ENCODE measurements at regions not wholly inside any gene's neighbourhood (a gene's known extent, or its start where the extent isn't known, plus 50 kb on each side); places are given as distances from the start of the nearest gene placed in this dataset.

DNA sequence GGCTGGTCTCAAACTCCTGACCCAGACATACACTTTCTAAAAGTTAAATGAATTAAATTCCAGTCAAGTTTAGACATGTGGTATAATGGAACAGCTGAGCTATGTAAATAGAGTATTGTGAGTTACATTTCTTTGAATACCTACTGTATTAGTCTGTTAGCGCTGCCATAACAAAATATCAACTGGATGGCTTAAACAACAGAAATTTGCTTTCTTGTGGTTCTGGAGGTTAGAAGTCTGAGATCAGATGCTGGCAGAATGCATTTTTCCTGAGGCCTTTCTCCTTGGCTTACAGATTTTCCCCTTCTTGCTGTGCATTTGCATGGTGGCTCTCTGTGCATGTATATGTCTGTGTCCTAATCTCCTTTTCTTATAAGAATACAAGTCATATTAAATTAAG, 101.5 kb upstream of the TGFBR2 start:
- no peak for DNase-seq

DNA sequence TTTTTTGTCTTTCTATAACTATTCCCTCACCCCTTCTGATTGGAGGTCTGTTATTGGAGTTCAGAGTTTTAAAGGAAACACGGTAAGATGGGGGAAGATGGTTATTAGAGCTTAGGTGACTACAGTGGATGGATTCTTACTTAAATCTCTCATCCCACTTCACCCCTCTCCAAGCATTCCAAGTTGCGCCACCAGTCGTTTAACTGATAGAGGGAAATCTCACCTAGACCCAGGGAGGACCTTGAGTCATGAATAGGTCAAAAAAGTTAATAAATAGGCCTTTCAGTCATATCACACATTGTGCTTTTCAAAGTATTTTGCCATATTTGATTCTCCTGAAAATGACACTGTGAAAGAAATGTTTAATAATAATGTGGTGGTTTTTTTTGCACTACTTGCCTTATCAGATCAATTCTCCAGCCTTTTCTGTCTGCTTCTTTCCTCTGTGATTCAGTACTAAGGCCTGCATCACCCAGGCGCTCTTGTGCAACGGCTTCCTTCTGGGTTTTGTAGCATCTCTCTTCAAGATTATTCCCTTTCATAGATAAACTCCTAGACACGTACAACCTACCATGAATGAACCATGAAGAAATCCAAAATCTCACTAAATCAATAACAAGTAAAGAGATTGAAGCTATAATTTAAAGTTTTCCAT, 100.4 kb upstream of the TGFBR2 start:
- no peak for DNase-seq

DNA sequence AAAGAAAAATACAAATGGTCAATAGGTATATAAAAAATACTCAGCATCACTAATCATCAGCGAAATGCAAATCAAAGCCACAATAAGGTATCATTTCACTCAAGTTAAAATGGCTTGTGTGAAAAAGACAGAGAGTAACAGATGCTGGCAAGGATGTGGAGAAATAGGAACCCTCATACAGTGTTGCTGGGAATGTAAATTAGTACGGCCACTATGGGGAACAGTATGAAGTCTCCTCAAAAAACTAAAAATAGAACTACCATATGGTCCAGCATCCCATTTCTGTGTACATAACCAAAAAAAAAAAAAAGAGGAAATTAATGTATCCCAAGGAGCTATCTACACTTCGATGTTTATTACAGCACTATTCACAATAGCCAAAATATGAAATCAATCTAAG, 98.1 kb upstream of the TGFBR2 start:
- no peak for DNase-seq

DNA sequence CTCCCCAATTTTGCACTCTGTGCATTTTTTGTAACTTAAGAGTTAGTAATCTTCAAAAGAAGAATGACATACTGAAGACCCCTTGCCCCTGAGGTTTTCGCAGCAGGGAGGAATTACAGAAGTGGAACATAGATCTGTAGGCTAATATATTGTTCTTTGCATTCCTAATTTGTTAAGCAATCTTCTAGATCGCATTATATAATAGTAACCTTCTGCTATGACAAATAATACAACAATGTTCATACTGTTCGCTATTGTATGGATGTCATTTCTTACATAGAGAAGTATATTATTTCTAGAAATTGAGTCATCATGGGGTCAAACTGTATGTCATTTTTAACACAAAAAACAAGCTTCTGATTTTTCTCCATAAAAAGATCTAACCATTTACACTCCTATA, 95.8 kb upstream of the TGFBR2 start:
- DNase-seq = peak; percentile 69

DNA sequence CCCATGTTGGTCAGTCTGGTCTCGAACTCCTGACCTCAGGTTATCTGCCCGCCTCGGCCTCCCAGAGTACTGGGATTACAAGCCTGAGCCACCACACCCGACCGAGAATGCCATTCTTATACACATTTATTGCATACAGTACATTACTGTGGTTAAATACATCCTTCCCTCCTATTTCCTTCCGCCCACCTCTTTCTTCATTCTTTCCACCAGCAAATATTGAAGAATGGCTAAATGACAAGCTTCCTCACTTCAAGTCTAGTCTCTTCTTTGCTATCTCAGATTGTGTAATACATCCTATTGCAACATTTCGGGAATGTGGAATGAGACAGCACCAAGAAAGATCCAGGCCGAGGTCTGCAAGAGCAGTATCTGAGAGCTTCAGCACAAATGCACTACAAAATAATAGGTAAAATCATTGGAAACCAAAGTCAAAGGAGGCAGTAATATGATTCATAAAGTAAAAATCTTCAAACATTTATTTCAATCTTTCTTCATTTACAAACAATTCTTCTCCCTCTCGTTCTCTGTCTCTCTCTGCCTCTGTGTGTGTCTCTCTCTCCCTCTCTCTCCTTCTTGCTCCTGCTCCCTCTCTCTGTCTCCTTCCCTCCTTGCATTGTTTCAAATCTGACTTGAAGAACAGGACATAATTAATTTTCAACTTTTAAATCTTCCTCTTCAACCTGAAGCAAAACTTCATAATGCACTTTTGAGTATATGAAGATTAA, 94.7 kb upstream of the TGFBR2 start:
- peak; percentile 96 for DNase-seq

DNA sequence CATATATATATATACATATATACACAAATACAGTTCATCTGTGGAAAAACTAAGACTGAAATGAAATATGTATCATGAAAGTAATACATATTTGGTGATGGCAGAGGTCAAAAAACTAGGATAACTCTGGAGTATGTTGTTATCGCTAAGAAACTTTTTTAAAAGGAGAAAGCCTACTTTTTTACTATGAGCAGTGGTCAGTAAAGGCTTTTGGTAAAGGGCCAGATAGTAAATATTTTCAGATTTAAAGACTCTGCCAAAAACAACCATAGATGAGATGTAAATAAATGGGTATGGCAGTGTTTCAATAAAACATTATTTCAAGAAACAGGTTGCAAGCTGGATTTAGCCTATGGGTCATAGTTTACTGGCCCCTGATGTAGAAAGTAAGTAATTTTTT, 93.8 kb upstream of the TGFBR2 start:
- DNase-seq = no peak

DNA sequence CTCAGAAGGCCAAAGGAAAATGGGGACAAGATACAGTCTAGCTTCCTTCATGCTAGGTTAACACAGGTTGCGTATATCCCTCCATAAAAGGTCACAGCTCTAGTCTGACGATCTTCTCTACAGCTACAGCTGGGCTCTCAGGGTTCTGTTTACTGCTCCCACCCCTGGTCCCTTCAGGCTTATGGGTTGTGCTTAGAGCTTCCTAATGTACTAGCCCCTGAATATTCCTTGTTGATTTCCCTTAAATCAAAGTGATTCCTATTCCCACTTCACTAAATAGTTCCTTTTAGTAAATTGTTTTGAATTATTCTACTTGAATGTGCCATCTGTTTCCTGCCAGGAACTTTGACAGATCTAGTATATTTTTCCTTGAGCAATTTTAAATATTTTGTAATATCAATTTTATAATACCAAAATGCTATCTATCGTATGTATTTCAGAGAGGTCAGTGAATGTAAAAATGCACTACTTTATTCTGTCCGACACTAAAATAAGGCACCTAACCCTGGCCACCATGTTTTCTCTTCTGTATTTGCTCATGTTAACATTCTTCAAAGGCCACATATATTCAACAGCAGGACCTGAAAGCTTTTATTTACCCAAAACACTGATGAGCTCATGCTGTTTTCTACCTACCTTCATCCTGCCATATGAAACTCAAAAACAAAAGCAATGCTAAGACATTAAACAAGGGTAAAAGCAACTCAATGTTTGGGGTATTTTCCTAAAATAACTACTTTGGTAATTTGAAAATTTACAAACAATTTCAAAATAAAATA, 92.8 kb upstream of the TGFBR2 start:
- DNase-seq = no peak

DNA sequence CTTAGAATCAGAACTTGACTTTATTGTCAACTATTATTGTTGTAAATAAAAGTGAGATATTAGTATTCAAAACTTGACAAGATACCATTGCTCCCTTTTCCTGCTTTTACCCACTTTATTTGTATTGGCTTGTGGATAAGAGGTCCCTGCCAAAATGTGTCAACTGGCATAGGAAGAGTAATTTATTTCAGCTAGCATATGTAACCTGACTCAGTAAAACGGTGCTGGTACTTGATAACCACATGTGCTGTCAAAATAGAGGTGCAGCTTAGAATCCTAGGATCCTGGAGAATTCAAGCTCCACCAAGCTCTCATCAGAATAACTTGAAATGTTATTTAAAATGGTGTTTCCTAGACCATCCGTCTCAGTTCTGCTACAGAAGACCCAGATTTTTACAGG, 90.2 kb upstream of the TGFBR2 start:
- no peak for DNase-seq

DNA sequence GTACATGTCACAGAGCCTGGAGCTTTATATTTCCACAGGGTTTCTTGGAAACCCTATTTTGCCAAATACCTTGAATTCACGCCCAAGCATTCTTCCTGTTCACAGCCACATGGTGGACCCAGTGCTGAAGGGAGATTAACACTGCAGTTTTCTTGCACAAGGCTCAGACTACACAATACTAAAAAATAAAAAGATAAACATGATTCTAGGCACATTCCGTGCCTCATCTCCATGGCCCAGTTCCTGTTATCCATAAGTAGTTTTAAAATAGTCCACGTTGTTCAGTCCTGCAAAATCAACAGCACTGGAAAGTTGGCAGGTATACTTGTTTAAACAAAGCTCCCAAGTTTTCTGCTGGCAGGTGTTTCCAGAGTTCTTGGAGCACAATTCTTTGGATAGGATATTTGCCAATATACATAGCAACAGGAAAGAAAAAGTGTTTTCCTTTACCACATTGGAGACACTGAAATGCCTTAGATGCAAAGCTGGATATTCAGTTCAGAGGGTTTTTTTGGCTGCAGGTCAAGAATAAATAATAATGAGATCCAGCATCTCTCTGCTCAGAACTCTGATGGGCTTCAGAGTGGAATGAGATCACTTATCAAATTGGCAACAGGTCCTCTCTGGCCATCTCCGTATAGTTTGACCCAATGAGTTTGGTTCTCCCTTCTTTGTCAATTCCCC, 88.1 kb upstream of the TGFBR2 start:
- DNase-seq = no peak

DNA sequence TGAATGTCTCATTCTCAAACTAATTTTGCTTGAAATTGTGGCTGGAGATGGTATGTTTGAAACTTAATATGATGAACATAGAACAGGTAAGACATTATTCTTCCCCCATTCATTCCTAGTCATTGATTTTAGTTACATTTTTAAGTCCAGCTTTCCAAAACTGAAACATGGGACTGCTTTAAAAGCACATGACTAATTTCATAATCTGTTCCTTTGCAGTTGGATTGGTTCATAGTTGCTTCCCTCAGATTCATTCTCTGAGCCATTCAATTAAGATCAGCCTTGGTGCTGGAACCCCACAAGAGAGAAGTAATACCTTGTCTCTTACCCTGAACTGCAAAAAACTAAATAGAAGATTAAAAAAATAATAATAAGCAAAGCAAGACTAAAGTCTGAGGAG, 87.5 kb upstream of the TGFBR2 start:
- DNase-seq = no peak

DNA sequence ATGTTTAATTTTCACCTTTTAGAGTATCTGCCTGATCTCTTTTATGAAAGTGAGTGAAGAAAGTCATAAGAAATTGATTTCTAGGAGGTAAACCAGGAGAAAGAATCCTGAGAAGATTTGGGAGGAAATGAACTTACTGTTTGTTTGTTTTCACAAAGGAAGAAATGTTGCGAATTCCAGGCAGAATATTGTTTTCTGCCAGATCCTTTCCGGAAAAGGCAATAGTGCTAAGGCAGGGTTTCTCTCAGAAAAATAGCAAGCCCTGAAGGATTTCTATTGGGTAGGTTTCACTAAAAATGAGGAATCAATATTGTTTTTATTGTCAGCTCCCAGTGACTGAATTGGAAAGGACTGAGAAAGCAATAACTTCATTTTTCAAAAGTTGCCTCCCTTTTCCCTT, 85.7 kb upstream of the TGFBR2 start:
- no peak for DNase-seq

DNA sequence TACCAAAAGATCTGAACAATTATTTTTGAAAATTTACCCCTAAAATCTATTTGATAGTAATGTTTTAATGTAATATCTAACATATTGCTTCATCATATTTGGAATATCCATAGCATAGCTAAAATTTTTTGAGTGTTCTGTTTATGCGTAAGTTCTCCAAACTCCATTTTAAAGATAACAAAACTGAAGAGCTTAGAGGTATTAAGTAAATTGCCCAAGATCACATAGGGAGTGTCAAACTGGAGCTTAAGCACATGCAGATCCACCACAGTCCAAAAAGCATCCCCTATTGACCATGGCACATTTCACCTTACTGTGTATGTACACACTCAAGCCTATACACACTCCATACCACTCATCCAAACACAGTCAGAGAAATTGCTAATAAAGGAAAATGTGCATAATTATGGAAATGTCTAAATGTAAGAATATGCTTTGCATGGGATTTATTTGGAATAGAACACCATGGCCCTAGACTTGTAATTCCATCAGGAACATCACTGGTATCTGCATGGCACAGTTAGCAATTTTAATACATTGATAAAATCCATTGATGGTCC, 85.2 kb upstream of the TGFBR2 start:
- DNase-seq = no peak

DNA sequence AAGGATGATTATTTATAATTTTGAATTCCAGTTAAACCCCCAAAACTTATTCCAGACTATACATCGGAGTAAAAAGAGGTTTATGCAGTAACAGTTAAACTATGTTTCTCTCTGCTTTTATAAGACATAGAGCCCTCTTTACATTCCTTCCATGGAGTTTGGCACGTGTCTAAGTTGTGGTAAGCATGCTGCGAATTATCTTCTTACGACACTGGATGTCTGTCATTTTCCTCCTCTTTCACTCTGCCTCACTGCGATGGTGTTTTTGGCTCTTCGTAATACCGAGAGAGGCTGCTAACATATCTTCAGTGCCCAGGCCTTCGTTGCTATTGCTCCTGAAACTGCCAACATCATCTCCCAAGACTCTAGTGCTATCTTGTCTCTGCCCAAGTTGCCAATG, 83.9 kb upstream of the TGFBR2 start:
- DNase-seq = no peak

DNA sequence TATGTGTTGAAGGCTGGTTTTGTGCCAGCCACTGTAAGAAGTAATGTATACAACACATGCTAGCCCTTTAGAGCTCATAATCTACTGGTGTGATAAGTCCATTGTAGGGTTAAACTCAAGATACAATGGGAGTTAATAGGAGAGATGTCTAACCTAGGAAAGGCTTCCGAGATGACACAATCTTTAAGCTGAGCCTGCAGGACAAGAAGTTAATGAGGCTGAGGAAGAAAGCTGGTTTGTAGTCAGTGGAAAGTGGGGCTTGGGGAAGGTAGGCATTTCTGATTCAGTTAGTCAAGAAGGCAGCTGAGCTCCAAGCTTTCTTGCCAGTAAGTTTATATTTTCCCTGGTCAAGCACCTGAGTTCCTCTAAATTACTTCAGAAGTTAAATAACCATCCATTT, 83.0 kb upstream of the TGFBR2 start:
- no peak for DNase-seq

DNA sequence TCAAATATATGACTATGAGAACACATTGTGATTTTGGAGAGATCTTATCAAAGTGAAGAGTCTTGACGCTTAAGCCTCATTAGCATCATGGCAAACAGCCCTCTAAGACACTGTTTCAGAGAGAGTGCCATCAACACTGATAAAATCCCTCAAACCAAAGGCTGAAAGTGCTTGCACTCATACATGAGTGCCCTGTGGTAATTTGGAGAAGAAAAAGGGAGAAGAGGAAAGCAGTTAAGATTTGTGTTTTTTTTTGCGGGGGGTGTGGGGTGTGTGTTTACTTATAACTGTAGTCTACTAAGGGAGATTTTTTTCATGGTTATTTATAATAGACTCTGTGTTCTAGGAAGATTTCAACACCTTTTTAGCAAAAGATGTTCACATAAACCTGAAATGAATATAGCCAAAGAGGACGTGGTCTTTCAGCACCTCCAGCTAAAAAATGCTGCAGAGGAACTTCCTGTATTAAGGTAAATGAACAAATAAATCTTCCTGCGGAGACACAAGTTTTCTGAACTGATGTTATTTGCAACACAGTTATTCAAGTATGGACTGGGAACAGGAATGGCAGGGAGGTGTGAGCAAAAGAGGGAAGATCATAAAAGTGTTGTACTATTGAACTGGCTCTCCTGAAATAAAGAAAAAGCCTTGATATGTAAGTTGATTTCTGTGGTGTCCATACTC, 81.9 kb upstream of the TGFBR2 start:
- DNase-seq = no peak

DNA sequence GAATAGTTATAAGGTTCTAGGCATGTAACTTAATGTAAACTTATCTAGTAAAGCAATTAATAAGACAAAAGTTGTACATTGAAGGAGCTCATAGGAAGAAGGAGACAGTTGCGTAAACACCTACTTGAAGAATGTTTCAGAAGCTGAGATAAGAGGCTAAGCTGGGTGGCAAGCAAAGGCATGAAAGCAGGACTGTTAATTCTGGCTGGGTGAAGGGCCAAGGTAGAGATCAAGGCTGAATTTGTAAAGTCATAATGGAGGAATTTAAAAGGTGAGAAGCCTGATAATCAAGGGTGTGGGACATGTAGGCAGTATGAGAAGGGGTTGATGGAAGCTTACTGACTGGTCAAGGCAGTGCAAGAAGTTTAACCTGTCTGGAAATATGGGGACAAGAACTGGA, 80.4 kb upstream of the TGFBR2 start:
- DNase-seq = no peak

DNA sequence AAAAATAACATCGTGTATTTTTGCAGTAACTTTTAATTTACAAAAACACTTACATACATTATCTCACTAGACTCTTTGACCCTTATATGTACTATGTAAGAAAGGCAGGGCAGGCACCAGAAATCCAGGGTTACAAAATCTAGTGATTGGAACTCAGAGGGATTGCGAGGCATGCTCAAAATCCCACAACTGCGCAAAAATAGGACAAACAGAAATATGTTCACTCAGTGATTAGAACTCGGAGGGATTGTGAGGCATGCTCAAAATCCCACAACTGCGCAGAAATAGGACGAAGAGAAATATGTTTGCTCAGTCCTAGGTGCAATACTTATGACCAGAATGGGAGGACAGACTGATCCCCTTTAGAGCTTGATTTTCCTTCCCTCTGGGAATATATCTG, 79.2 kb upstream of the TGFBR2 start:
- DNase-seq = no peak

DNA sequence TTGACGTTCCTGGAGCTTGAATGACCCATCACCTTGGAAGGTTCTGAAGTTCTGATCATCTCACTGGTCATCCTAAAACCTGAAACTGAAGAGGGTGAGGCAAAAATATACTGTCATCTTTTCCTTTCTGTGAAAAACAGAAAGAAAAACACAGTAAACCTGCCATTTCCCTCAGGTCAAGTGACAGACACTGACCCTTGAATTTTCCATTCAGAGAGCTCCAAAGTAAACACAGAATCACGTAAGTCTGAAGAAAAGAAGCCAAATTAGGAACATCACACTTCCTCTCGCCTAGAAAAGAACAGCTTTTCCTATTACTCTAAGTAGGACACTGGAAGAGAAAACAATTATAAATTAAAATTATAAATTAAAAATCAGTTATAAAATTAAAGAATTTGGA, 78.7 kb upstream of the TGFBR2 start:
- DNase-seq = no peak

DNA sequence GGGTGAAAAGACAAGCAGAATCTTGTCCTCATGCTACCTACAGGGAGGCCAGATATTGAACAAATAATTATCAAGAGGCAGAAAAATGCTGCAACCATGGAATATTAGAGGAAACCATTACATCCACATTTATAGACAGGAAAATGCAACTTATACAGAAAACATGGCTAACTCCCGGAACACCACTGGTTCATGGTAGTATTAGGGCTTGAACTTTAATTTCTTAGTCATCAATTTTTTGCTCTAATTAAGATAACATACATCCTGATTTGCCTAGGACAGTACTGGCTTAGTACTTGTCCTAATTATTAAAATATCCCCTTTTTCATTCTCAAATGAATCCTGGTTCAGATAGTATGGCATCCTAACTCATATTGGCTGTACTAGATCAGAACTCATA, 76.3 kb upstream of the TGFBR2 start:
- no peak for DNase-seq

DNA sequence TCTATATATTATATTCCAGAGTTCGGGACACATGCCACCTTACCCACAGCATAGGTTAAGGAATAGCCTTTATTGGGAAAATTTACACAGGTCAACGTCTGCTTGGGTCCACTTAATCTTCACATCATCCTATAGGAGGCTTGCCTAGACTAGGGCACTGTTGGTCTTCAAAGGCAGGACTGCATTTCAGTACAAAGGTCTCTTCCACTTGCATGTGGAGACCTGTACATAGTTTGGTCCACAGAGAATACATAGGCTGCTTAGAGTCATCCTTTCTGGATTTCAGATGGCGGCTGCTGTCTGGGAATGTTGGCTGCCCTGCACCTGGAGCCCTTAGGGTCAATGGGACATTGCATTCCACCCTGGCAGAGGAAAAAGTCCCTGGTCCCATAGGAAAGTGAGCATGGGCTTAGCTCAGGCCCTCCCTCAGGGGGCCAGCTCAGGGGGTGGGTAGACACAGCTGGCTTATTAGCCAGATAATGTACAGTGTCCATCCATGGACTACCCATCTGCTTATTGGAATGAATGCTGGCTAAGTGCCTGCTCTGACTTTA, 75.3 kb upstream of the TGFBR2 start:
- no peak for DNase-seq

DNA sequence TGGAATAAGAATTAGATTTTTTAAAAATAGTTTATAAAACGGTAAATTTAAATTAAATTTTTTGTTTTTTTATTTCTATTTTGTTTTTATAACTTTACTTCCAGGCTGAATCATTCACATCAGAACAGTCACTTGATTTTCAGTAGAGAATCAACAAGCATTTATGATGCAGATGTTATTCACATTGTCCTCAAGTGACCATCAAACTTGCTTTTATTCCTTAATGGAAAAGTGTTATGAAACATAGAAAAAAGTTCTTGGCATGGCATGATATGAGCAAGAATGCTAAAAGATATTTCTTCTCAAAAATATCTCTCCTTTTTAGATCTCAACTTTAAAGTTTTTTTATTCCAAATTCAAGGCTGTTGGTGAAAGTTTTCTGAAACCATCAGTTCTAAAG, 70.9 kb upstream of the TGFBR2 start:
- no peak for DNase-seq

DNA sequence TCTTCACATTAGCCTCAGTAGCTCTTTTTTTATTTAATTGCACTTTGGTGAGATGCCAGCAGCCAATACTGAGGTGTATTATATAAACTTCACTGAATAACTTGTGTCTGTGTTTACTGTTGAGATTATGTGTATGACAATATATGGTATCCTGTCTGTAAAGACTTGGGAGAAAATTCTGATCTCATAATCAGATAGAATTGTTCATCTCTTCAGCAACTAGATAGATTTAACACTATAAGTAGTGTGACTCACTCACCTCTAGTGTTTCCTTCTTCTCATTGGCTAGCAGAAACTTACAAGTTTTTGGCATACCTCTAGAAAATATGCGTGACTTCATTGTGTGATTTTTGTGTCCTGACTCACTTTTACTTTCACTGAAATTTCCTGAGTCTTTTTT, 67.6 kb upstream of the TGFBR2 start:
- DNase-seq = peak; percentile 88

Data from EL (cell line).